Activated T-cell treated with anti-CD3 and anti-CD28 coated beads for 4 hours (primary cell): ENCODE measurements at regions not wholly inside any gene's neighbourhood (a gene's known extent, or its start where the extent isn't known, plus 50 kb on each side); places are given as distances from the start of the nearest gene placed in this dataset.

Source experiments
- DNase-seq: peaks from one replicate; pipeline ENCODE4 v3.0.0-alpha.2; 2020

DNA sequence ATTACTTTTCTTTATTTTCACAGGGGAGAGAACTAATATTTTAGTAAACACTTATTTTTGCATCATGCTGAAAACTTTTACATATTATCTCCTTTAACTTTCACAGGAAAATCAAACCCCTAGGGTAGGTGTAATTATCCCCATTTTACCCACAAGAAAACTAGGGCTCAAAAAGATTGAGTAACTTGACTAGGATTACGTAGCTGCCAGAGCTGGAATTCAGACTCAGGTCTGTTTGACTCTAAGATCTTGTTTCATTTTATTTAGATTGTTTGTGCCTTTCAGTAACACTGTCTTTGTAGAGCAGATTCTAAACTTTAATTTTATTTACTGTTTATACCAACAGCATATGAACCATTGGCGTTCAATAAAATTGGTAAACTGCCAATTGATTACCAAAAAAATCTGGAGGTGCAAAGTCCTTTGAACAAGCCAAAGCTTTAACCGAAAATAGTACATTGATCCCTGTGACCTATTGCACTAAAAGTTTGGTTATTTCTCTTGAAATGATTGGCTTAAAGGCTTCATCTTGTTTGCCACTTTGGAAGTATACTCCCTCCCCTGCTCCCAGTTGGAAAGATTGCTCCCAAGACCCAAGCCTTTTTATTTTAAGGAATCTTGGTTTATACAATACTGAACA lies 71.0 kb upstream of the WDR26 start:
- no peak for DNase-seq

GRCh38 chr1:224506141-224506814 lies 71.7 kb upstream of the WDR26 start:
- DNase-seq, result no peak

DNA sequence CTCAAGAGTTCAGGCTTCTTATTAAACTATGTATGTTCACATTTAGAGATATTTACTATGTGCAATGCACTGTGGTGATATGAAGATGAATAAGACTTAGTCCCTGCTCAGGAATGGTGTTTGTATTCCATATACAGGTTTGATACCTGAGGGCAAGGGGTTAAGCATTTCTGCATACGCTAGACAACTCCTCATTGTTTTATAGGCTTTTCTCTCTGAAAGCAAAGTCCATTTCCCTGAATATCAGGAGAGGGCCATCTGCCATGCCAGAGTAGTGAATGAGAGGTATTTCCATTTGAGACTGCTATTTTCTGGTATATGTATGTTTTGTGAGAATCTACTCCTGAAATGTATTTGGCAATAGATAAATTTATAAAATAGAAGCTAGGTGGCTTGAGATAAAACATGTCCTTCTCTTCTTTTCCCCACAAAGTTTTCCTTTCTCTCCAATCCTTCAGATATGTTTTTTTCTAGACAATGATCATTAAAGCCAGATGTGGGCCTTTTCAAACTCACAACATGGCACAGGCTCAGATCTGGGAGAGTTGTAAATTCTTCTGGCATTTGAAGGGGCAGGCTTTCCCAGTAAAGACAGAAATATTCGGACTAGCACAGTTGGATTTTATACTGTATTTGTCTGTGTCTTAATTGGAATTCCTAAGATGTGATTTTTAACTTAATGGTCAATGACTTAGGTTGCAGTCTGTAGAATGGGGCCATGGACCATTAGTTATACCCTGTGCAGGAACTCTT lies 73.3 kb upstream of the WDR26 start:
- no peak for DNase-seq

DNA sequence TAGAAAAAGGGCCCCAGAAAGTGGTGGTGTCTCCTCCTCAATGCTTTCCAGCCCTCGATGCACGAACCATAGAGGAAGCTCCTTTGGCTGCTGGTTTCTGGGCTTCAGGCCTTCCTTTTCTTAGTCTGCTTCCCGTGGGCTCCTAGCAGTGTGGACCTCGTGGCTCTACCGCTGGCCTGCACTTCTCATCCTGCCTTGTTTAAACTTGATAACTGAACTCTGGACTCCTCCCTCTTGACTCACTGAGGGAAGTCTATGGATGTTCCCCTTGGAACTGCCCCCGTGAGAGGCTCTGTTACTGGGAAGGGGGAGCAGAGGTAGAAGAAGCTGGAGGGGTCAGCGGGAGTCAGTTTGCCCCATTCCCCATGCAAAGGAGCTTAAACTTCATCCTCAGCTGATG lies 75.3 kb upstream of the WDR26 start:
- no peak for DNase-seq

- DNase-seq, result no peak
Observed at GRCh38 chr1:224510880-224511645, 76.5 kb upstream of the WDR26 start.

DNA sequence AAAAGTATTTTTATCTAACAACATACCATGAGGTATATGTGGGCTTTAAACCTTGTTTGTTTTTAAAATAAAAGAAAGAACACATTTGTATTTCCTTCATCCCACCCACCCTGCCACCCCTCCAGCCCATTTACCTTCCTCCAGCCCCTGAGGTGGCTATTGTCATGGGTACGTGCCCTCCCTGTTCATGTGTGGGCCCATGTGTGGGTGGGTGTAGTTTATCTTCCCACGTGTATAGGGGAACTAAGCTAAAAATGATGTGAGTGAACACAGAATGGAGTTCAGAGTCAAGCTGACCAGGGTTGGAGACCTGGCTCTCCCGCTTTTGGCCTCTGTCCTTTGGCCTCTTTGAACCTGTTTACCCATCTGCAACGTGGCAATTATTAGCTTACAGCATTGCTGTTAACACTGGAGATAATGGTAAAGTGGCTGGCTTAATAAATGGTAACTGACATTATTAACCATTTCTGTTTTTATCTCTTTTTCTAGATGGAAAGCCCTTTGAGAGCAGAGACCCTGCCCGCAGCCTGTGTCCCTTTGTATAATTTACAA lies 78.1 kb upstream of the WDR26 start:
- DNase-seq, result no peak

- no peak for DNase-seq
Observed at GRCh38 chr1:224513383-224513782, 78.8 kb upstream of the WDR26 start.

DNA sequence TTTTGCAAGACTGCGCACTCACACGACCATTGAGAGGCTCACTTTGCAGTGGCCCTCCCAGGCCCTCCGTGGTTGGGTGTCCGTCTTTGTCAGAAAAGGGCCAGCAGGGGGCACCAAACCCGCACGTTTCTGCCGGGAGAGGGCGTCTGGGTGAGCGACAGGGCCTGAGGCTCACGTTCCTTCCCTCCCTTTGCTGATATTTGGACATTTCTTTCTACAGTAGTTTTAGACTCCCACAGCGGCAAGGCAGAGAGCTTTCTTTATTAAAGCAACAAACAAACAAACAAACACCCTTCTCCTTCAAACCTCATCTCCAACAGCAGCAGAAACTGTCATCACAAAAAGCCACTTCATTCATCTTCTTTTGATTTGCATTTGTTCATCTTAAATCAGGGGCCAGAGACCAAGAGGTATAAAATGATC lies 79.2 kb upstream of the WDR26 start:
- DNase-seq, result peak; percentile 81

DNA sequence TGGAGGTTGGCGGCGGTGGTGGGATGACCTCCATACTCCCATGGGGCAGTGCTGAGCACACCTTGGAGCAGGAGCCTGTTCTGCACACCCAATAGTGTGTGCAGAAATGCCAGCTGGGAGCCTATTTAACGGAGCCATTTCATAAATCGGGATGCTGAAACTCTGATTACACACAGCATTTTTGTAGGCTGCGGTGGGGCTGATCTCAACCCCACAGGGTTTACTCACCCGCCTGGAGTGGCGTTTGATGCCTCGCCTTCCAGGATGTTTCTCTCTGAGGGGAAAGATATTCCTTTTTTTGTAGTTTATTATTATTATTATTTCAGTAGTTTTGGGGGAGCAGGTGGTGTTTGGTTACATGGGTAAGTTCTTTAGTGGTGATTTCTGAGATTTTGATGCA lies 82.6 kb upstream of the WDR26 start:
- DNase-seq, result no peak

- no peak for DNase-seq
Observed at GRCh38 chr1:224518528-224518927, 83.9 kb upstream of the WDR26 start.

- no peak for DNase-seq
Observed at GRCh38 chr1:224519874-224520273, 85.3 kb upstream of the WDR26 start.

- no peak for DNase-seq
Observed at GRCh38 chr1:224520808-224521207, 86.2 kb upstream of the WDR26 start.

DNA sequence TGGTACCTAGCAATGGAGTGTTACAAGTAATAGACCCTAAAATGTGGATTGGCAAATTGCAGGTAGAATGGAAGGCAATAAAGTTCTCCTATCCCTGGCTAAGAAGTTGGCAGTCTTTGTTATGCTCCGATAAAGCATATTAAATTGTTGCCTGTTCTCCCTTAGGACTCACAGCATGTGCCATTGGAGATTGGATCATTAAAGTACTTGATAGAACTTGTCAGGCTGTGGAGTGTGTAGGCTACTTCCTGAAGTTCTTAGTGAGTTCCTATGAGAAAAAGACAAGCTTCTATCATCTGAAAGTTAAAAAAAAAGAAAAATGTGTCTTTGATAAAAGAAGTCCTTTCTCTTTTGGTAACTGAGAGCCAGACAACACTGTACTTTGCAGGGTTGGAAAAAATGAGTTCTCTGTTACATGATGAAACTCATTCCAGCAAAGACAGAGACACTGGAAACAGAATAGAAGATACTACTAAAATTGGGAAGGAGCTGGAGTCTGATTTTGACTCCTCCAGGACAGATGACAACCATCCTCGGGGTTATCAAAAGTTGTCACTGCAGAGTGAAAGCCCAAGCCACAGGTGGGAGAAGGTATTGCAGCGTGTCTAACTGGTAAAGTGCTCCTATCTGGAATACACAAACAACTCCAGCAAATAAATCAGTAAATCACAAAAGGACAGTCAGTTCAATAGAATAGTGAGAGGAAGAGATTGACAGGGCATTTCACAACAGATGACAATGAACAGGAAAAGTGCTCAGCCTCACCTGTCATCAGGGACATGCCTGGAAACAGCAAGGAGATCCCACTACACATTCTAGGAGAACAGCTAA lies 87.5 kb upstream of the WDR26 start:
- no peak for DNase-seq

DNA sequence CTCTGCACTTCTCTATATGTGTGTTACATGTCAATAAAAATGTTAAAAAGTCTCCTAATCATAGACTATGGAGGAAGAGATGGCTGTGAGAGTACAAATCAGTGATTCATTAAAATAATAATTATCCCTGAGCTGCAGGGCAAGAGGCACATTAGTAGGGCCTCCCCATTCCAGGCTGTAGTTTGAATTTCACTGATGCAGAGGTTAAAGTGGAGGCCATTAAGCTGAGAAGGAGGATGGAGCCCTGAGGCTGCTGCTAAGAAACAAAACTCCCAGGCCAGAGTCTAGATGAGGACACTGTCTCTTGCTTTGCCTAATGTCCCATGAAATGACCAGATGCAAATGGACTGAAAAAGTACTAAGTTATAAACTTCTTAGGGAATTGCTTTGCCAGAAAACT lies 89.1 kb upstream of the WDR26 start:
- DNase-seq, result no peak

DNA sequence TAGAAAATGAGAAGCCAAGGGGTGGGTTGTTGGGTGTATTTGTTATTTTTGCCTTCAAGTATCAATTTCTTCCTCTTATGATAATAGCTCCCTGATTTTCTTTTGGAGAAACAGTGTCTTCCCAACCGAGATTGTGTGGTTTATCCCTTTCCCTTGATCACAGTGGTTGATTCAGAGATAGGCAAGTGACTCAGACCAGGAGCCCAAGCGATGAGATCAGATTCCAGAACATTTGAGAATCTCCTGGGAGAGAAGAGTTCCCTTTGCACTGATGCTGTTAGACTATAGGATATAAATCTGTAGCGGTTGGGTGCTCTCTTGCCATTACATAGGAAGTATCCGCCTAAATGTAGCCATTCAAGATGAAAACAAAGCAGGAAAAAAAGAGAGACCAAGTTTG lies 90.1 kb upstream of the WDR26 start:
- no peak for DNase-seq

DNA sequence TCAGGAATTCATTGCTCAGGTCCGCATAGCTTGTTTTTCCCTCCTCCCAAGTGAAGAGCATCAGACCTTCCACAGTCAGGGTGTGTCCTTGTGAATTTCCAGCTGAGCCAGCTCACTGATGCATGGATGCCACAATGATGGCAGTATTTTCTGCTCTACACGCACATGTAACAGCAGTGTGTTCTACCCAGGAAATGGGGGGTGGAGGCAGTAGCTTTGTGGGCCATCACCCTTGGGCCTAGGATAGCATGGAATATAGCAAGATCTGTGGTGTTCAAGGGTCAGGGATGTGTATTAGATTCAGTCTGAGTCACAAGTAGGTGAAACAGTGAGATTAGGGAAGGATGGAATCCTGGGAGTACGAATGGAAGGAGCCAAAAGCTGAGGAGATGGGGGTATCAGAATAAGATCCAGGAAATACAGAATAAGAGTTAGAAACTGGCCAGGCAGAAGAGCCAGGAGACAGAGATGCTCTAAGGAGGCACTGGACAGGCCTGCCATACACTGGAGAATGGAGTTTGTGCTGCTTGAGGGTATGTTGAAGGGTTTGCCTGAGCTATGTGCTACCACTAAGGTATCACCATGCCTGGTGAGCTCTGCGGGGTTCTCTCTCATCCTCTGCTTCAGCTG lies 90.6 kb upstream of the CNIH3 start:
- DNase-seq, result no peak

DNA sequence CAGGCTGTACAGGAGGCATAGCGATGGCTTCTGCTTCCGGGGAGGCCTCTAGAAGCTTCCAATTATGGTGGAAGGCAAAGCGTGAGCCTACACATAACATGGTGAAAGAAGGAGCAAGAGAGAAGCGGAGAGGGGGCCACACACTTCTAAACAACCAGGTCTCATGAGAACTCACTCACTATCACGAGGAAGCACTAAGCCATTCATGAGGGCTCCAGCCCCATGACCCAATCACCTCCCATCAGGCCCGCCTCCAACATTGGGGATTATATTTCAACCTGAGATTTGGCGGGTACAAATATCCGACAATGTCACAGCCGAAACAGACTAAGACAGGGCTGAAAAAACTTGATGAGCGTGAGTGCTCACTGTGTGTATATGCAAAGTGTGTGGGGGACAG lies 89.3 kb upstream of the CNIH3 start:
- no peak for DNase-seq

DNA sequence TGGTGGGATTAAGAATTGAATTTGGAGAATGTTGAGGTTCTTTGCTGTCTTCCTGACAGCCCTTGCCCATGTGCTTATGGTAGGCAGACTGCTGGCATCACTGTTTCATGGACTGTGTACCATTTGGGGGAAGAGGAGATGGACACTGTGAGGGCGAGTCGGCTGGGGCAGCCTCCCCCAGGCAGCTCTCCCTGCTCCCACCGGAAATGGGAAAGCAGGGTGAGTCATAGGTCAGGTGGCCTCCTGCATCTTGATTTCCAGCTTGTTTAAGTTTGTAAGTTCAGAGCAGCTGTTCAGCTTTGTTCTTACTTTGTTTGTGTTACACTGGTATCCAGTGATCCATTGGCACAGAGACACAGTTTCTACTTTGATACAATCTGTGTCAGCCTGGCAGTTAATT lies 87.2 kb upstream of the CNIH3 start:
- no peak for DNase-seq

DNA sequence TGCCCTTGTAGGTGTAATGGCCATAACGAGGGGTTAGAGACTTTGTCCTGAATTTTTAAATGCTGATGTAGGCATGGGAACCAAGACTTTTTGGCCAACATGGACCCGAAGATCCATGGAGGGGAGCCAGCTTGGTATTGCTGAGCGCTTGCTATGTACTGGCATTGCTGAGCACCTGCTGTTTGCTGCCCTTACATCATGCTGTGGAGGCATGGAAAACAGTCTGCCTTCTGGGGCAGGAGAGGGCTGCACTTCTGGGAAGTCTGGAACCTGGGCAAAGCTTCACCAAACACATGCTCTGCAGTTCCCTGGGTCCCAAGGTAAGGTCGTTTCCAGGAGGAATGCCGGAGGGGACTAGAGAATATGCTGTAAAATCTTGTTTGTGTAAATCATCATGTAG lies 86.3 kb upstream of the CNIH3 start:
- DNase-seq, result no peak

DNA sequence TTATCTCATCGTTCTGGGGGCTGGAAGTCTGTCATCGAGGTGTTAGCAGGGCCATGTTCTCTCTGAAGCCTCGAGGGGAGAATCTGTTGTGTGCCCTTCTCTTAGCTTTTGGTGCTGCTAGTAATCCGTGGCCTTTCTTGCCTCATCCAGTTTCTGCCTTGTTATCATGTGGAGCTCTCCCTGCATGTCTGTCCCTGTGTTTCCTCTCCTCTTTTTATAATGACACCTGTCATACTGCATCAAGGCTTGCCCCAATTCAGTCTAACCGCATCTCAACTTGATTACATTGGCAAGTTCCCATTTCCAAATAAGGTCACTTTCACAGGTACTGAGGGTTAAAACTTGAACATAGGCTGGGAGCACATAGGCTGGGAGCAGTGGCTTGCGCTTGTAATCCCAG lies 82.6 kb upstream of the CNIH3 start:
- no peak for DNase-seq

DNA sequence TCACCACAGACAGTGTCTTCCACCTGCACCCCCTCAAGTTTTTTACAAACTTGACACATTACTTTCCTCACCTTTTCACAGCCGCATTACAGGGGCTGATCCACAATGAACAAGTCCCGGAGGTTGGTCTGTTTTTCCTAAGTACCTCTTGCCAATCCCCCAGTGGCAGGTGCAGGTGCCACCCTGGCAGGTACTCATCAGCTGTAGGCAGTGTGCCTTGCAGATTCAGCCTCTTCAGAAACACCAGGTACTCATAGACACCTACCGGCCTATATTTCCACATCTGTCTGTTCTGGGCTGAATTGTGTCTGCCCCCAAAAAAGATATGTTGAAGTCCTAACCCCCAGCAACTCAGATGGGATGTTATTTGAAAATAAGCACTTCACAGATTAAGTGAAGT lies 81.4 kb upstream of the CNIH3 start:
- DNase-seq, result no peak

DNA sequence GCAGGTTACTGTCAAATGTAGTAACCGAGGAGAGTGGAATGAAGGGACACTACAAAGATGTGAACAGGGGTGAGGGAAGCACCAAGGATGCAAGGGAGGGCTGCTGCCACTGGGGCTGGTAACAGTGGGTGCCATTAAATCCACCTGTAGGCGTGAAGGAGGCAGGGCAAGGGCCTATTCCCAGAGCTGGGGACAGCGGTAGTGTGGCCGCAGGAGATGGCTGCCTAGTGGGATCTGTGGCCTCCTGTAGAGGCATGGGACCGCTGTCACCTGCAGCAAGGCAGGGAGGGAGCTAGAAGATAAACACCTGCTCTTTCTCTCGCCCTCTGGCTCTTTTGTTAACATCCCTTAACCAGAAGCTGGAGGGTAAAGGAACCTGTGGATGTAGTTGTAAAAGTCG lies 80.5 kb upstream of the CNIH3 start:
- DNase-seq, result no peak
